NCI-H1417 treated with DMSO at 0.1 percent for 48 hours (cell line): ENCODE measurements at regions not wholly inside any gene's neighbourhood (a gene's known extent, or its start where the extent isn't known, plus 50 kb on each side); places are given as distances from the start of the nearest gene placed in this dataset.

Experiments used
- DNase-seq: peaks from one replicate; lab custom pipeline; 2025; lab: John Stamatoyannopoulos, UW

DNA sequence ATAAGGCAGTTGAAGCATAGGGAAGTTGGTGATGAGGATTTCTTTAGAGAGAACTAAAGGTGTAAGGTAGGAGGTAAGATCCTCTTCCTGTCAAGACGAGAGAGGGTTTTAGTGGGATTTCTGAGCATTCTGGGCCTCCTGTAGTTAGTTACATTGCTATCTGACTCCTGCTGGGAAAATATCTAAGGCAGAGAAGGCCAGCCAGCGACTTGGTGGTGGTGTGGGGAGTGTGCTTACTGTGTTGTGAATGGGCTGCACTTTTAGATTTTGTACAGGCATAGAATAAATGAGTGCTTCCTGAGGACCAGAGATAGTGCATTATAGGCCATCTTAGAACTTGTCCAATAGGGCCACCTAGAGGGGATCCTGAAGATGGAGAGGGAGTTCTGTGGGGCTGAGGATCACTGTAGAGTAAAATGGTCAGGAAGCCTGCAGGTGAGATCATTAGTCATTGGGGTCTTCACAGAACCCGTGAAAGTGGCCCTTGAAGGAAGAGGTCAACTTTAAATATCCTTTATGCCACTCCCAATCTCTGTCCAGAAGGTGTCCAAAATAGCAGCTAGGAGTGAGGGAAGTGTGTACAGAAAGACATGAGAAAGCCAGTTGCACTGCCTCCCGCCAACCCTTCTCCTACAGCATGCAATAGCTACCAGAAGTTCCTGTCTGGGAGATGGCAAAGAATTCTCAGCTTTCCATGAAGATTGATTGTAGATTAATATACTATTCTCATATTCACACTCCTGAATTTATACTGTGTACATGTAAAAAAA is 266.6 kb downstream of the POLR1F start:
- no peak for DNase-seq

GRCh38 chr7:19439517-19439916 is 269.3 kb downstream of the POLR1F start:
- DNase-seq: no peak

GRCh38 chr7:19437446-19437845 is 271.4 kb downstream of the POLR1F start:
- no peak for DNase-seq

DNA sequence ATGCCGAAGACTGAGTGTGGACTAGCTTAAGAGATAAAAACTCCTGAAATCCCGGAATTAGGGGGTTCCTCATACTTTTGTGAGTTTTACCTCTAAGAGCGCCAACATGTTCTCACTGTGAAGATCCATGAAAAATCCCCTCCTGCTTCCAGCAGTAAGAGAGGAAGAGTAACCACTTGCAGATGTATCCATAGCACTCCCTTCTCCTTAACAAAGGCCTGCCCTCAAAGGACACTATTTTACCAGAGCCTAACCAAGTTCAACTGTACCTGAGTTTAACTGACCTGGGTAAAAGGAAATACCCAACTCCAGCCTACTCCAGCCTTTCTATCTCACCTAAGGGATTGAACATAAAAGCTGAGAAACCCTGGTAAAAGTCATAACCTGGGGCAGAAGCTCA is 280.9 kb downstream of the POLR1F start:
- DNase-seq: no peak

GRCh38 chr7:19421861-19422260 is 276.6 kb upstream of the FERD3L start:
- DNase-seq: no peak

GRCh38 chr7:19417231-19417630 is 272.0 kb upstream of the FERD3L start:
- no peak for DNase-seq

- DNase-seq: no peak
These were observed 269.9 kb upstream of the FERD3L start for GRCh38 chr7:19415123-19415522.

- no peak for DNase-seq
These were observed 268.3 kb upstream of the FERD3L start for GRCh38 chr7:19413443-19413965.

- DNase-seq: no peak
These were observed 265.5 kb upstream of the FERD3L start for GRCh38 chr7:19410691-19411090.

- DNase-seq: no peak
These were observed 264.9 kb upstream of the FERD3L start for GRCh38 chr7:19410106-19410505.

DNA sequence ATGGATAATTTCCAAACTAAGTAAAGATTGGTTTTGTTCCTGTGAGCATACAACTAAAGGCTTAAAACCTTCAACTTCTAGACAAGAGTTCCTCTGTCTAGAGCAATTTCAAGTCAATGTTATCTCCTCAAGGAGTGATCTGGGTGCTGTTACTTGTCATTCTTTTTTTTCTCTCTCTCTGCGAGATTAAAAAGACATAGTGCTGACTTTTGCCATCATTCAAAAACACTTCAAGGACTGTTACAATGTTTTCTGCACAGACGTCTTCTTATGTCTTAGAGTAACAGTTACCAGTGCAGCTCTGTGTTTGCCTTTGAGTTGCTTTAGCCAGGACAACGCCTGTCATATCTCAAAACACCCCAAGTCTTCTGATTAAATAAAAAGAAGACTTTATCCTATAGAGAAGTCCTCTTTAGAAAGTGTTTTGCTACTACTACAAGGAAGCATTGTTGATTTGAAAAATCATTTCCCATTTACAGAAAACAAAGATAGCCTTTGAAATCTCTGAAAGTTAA is 263.5 kb upstream of the FERD3L start:
- no peak for DNase-seq

DNA sequence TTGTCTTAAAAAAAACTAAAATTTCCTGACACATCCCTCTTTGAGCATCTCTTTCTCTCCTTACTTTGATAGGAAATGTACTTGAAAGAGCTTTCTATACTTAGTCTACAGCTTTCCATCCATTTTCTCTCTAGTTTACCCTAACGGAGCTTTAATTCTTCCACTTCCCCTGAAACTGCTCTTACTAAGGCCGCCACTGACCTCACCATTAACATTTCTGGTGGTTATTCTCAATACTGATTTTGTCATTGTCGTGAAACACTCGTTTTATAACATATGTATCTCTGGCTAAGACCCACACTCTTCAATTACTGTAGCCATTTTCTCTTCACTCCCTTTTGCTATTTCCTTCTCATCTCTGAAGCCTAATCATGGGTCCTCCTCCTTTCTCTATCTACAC is 262.0 kb upstream of the FERD3L start:
- no peak for DNase-seq

DNA sequence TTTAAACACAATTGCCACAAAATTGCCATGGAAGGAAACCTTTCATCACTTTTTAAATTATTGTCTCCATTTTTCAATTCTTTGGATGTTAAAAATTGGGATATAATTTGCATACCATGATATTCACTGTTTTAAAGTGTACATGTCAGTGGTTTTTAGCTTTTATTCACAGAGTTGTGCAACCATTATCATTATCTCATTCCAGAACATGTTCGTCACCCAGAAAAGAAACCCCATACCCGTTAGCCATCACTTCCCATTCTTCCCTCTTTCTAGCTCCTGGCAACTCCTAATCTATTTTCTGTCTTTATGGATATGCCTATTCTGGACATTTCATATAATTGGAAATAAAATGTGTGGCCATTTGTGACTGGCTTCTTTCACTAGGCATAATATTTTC is 260.3 kb upstream of the FERD3L start:
- no peak for DNase-seq

DNA sequence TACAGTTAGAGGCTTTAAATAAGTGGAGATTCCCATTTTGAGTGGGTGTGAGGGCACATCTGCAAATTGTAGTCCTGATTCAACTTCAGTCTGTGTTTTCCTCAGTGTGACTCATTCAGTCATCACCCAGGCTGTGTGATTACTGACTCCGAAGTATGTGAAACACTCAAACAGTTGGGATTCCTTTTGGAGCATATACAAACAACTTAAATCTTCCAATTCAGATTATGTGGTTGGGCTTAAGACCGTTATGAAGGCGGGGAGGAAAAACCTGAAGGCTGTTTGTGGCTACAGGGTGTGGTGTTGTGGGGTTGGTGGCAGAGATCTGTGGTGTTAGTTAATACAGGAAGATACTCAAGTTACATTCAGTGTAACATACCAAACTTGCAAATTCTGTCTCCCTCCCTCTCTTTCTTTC is 259.7 kb upstream of the FERD3L start:
- DNase-seq: no peak

- no peak for DNase-seq
These were observed 258.5 kb upstream of the FERD3L start for GRCh38 chr7:19403691-19404090.

GRCh38 chr7:19401461-19401860 is 256.2 kb upstream of the FERD3L start:
- no peak for DNase-seq

GRCh38 chr7:19400758-19401254 is 255.6 kb upstream of the FERD3L start:
- DNase-seq: no peak

- no peak for DNase-seq
These were observed 252.7 kb upstream of the FERD3L start for GRCh38 chr7:19397911-19398310.

- no peak for DNase-seq
These were observed 247.0 kb upstream of the FERD3L start for GRCh38 chr7:19392246-19392645.

DNA sequence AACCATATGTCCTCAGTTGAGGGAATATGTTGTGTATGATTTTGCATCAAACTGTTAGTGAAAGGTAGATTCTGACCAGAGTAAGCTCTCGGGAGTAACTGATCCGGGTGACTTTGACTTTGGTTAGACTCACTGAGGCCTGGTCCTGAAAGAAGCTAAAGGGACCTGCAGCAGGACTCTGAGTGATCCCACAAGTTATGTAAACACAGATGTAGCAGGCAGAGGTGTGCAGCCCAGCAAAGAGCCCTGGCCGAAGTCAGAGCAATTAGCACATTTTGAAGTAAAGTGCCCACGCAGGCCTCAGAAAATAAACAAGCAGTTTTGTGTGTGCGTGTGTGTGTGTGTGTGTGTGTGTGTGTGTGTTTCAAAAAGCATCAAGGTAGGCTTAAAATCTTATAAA is 245.6 kb upstream of the FERD3L start:
- DNase-seq: peak; percentile 43

- DNase-seq: no peak
These were observed 236.1 kb upstream of the FERD3L start for GRCh38 chr7:19381321-19381720.

- DNase-seq: no peak
These were observed 233.1 kb upstream of the FERD3L start for GRCh38 chr7:19378345-19378714.

GRCh38 chr7:19377611-19378344 is 232.6 kb upstream of the FERD3L start:
- DNase-seq: peak; percentile 77
